ENCODE measurements at regions not wholly inside any gene's neighbourhood (a gene's known extent, or its start where the extent isn't known, plus 50 kb on each side); places are given as distances from the start of the nearest gene placed in this dataset.

GRCh38 chr15:47650564-47650963, 66.7 kb upstream of the SEMA6D start:
- Mint-ChIP-seq H3K36me3 (ENCODE audit: insufficient read depth, unreplicated experiment) (no peaks in the 10 kb centered on the region), H3K27me3 (ENCODE audit: unreplicated experiment) (no peaks in the 10 kb centered on the region), H3K4me1 (ENCODE audit: low read depth, unreplicated experiment) (no peaks in the 10 kb centered on the region), H3K9me3 (ENCODE audit: low read depth, unreplicated experiment) (peaks cover 11% of the 10 kb centered on the region), H3K27ac (ENCODE audit: unreplicated experiment) (no peak overlapping the region), H3K4me3 (ENCODE audit: low read depth, unreplicated experiment) (no peak overlapping the region)
- DNase-seq = no peak
- CTCF ChIA-PET = no interaction called here
- BruUV-seq (replicated peaks) = no TSS peak
- no peak for TF ChIP-seq CTCF (IDR thresholded peaks at IDR 0.05; ENCODE audit: unreplicated experiment)
- intact Hi-C loops (cut with micrococcal nuclease; ENCODE audit: unreplicated experiment) = no loop called here

GRCh38 chr15:47652328-47652727, 65.0 kb upstream of the SEMA6D start:
- CTCF ChIA-PET = no interaction called here

GRCh38 chr15:47652844-47653243, 64.5 kb upstream of the SEMA6D start:
- Mint-ChIP-seq H3K4me1 (ENCODE audit: low read depth, unreplicated experiment) (no peaks in the 10 kb centered on the region), H3K27ac (ENCODE audit: unreplicated experiment) (no peak overlapping the region), H3K27me3 (ENCODE audit: unreplicated experiment) (no peaks in the 10 kb centered on the region), H3K9me3 (ENCODE audit: low read depth, unreplicated experiment) (peaks cover 14% of the 10 kb centered on the region), H3K36me3 (ENCODE audit: insufficient read depth, unreplicated experiment) (no peaks in the 10 kb centered on the region), H3K4me3 (ENCODE audit: low read depth, unreplicated experiment) (no peak overlapping the region)
- CTCF ChIA-PET = no interaction called here
- intact Hi-C loops (cut with micrococcal nuclease; ENCODE audit: unreplicated experiment) = no loop called here
- no TSS peak for BruUV-seq (replicated peaks)
- no peak for TF ChIP-seq CTCF (IDR thresholded peaks at IDR 0.05; ENCODE audit: unreplicated experiment)
- DNase-seq = no peak

More at GRCh38 chr15:47652328-47652727, 65.0 kb upstream of the SEMA6D start:
- no peak for TF ChIP-seq CTCF (IDR thresholded peaks at IDR 0.05; ENCODE audit: unreplicated experiment)
- H3K36me3 Mint-ChIP-seq (ENCODE audit: insufficient read depth, unreplicated experiment) = no peaks in the 10 kb centered on the region
- H3K9me3 Mint-ChIP-seq (ENCODE audit: low read depth, unreplicated experiment) = peaks cover 14% of the 10 kb centered on the region
- no peaks in the 10 kb centered on the region for H3K27me3 Mint-ChIP-seq (ENCODE audit: unreplicated experiment)
- no peak overlapping the region for H3K4me3 Mint-ChIP-seq (ENCODE audit: low read depth, unreplicated experiment)
- no peaks in the 10 kb centered on the region for H3K4me1 Mint-ChIP-seq (ENCODE audit: low read depth, unreplicated experiment)
- no peak for DNase-seq
- no TSS peak for BruUV-seq (replicated peaks)
- intact Hi-C loops (cut with micrococcal nuclease; ENCODE audit: unreplicated experiment) = no loop called here
- no peak overlapping the region for H3K27ac Mint-ChIP-seq (ENCODE audit: unreplicated experiment)

- CTCF ChIA-PET = no interaction called here
- peaks cover 6% of the 10 kb centered on the region for H3K9me3 Mint-ChIP-seq (ENCODE audit: low read depth, unreplicated experiment)
- no peaks in the 10 kb centered on the region for H3K4me1 Mint-ChIP-seq (ENCODE audit: low read depth, unreplicated experiment)
- no peaks in the 10 kb centered on the region for H3K27me3 Mint-ChIP-seq (ENCODE audit: unreplicated experiment)
- H3K4me3 Mint-ChIP-seq (ENCODE audit: low read depth, unreplicated experiment) = no peak overlapping the region
- intact Hi-C loops (cut with micrococcal nuclease; ENCODE audit: unreplicated experiment) = no loop called here
- no peak overlapping the region for H3K27ac Mint-ChIP-seq (ENCODE audit: unreplicated experiment)
- no peaks in the 10 kb centered on the region for H3K36me3 Mint-ChIP-seq (ENCODE audit: insufficient read depth, unreplicated experiment)
- no TSS peak for BruUV-seq (replicated peaks)
- no peak for TF ChIP-seq CTCF (IDR thresholded peaks at IDR 0.05; ENCODE audit: unreplicated experiment)
- DNase-seq = no peak
These were observed 55.6 kb upstream of the SEMA6D start for GRCh38 chr15:47661661-47662180.
